GM06990 (cell line): ENCODE measurements at regions not wholly inside any gene's neighbourhood (a gene's known extent, or its start where the extent isn't known, plus 50 kb on each side); places are given as distances from the start of the nearest gene placed in this dataset.

Experiments
- DNase-seq: peaks from one replicate; pipeline ENCODE4 v3.0.0-alpha.2; 2011; ENCODE audit not compliant: insufficient read length; ENCODE audit errors: extremely low read depth
- H3K27me3 ChIP-seq: replicated peaks from 2 replicates; pipeline ENCODE4 v1.6.0; 2011; ENCODE audit warnings: low read length; ENCODE audit not compliant: control insufficient read depth, insufficient read depth
- H3K36me3 ChIP-seq: 2 replicates; pipeline ENCODE4 v1.5.1; 2011; ENCODE audit warnings: low read length; ENCODE audit not compliant: control insufficient read depth, insufficient read depth
- H3K4me3 ChIP-seq: replicated peaks from 2 replicates; pipeline ENCODE4 v1.5.1; 2011; ENCODE audit warnings: low read depth, mild to moderate bottlenecking, control low read depth, low read length
- CTCF ChIP-seq: IDR thresholded peaks from 2 replicates; pipeline ENCODE4 v1.5.1; 2011; ENCODE audit warnings: low read length, control low read depth, mild to moderate bottlenecking, inconsistent platforms; ENCODE audit not compliant: insufficient read depth, poor library complexity, severe bottlenecking

- DNase-seq: no peak
- H3K36me3 ChIP-seq: no peaks in the 10 kb centered on the region
- no peak overlapping the region for H3K4me3 ChIP-seq
- no peak for TF ChIP-seq CTCF
- H3K27me3 ChIP-seq: no peaks in the 10 kb centered on the region; the same call in 1 of the 2 replicates
Measured at GRCh38 chr2:215879331-215879730, 134.0 kb downstream of the MREG start.

GRCh38 chr2:215878476-215879063 is 134.8 kb downstream of the MREG start:
- no peak for TF ChIP-seq CTCF
- DNase-seq: peak; percentile 25
- Histone ChIP-seq H3K27me3 (no peaks in the 10 kb centered on the region; the same call in 1 of the 2 replicates), H3K4me3 (no peak overlapping the region), H3K36me3 (no peaks in the 10 kb centered on the region)

GRCh38 chr2:215876937-215877238 is 136.5 kb downstream of the MREG start:
- no peaks in the 10 kb centered on the region; the same call in 1 of the 2 replicates for H3K27me3 ChIP-seq
- no peak overlapping the region for H3K4me3 ChIP-seq
- DNase-seq: no peak
- H3K36me3 ChIP-seq: no peaks in the 10 kb centered on the region
- no peak for TF ChIP-seq CTCF

- no peaks in the 10 kb centered on the region; the same call in 1 of the 2 replicates for H3K27me3 ChIP-seq
- no peak overlapping the region for H3K4me3 ChIP-seq
- no peak for DNase-seq
- no peak for TF ChIP-seq CTCF
- H3K36me3 ChIP-seq: no peaks in the 10 kb centered on the region
Measured at GRCh38 chr2:215876139-215876936, 137.0 kb downstream of the MREG start.

GRCh38 chr2:215874418-215874817 is 138.9 kb downstream of the MREG start:
- Histone ChIP-seq H3K4me3 (no peak overlapping the region), H3K27me3 (no peaks in the 10 kb centered on the region; the same call in 1 of the 2 replicates), H3K36me3 (no peaks in the 10 kb centered on the region)
- DNase-seq: no peak
- TF ChIP-seq CTCF: no peak
